ENCODE measurements at regions not wholly inside any gene's neighbourhood (a gene's known extent, or its start where the extent isn't known, plus 50 kb on each side); places are given as distances from the start of the nearest gene placed in this dataset.
A peak's percentile ranks its signal among the peaks of the same experiment; 100 is the strongest.

DNA sequence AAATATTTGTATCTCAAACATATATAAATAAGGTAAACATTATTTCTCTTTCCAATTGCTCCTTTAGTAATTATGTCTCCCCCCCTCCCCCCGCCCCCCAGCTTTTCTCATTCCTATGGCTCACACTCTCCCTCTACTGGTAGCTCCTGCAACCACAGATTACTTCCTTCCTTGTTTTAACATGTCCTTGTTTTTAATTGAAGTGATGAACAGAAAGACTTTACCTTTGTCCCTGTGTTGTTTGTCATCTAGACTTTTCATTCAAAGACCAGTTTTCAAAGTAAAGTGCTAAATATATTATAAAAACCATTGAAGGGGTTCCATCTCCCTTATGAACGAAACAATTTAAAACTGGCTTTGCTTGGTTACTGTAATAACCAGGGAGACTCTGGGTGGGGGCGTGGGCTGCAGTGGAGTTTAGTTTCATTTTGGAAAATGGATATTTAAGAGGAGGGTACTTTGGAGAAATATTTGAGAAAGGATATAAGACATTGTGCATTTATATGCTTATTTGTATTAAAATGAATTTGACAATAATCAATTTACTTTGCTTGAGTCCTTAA is 352.9 kb downstream of the RAPGEF2 start:
- ATAC-seq (ENCODE audit: insufficient read depth, low FRiP score) (no peak), DNase-seq (peak in 2 of 3 donors; percentile 52 to 57)
- H3K27me3 ChIP-seq (ENCODE audit: control insufficient read depth in 3 of 3, insufficient read depth in 3 of 3, low read length in 2 of 3), result no peaks in the 10 kb centered on the region
- no peaks in the 10 kb centered on the region for H3K9me3 ChIP-seq (ENCODE audit: control insufficient read depth in 4 of 4, insufficient read depth in 3 of 4, low read length in 3 of 4)
- no peaks in the 10 kb centered on the region for H3K4me1 ChIP-seq (ENCODE audit: control insufficient read depth in 5 of 5, insufficient read depth in 5 of 5, low read length in 5 of 5)
- H3K27ac ChIP-seq (ENCODE audit: low read depth in 1 of 2, low read length in 1 of 2), result no peak overlapping the region
- H3K36me3 ChIP-seq (ENCODE audit: control insufficient read depth in 4 of 4, insufficient read depth in 4 of 4, low read length in 4 of 4), result no peaks in the 10 kb centered on the region
- no peak overlapping the region for H3K9ac ChIP-seq (ENCODE audit: insufficient read depth in 1 of 2, low read length in 2 of 2)
- 27 to 38% methylated on average over 3 of the region's 3 CpGs for WGBS, 2 donors
- TF ChIP-seq, protein P1, sequence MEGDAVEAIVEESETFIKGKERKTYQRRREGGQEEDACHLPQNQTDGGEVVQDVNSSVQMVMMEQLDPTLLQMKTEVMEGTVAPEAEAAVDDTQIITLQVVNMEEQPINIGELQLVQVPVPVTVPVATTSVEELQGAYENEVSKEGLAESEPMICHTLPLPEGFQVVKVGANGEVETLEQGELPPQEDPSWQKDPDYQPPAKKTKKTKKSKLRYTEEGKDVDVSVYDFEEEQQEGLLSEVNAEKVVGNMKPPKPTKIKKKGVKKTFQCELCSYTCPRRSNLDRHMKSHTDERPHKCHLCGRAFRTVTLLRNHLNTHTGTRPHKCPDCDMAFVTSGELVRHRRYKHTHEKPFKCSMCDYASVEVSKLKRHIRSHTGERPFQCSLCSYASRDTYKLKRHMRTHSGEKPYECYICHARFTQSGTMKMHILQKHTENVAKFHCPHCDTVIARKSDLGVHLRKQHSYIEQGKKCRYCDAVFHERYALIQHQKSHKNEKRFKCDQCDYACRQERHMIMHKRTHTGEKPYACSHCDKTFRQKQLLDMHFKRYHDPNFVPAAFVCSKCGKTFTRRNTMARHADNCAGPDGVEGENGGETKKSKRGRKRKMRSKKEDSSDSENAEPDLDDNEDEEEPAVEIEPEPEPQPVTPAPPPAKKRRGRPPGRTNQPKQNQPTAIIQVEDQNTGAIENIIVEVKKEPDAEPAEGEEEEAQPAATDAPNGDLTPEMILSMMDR (IDR thresholded peaks at IDR 0.05; ENCODE audit: control extremely low read depth, extremely low read depth), result no peak
- H3K4me3 ChIP-seq, result no peak overlapping the region

DNA sequence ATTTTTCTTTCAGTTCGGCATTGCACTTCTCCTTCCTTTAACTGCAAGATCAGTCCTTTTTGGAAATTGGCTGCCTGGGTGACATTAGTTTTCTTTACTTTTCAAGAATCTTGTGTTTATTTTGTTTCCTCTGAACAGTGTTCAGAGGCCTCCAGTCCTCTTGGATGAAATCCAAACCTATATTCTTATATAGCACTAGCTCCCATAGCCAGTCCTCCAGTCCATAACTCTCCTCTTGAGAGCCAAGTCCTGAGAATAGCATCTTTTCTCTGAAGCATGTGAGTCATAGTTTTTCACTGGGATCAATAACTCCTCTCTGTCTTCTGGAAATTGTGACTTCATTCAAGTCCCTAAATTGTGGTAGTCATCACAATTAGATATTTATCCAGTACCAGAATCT is 357.5 kb downstream of the RAPGEF2 start:
- Histone ChIP-seq H3K9ac (ENCODE audit: insufficient read depth in 1 of 2, low read length in 2 of 2) (no peak overlapping the region), H3K27ac (ENCODE audit: low read depth in 1 of 2, low read length in 1 of 2) (no peak overlapping the region), H3K4me3 (no peak overlapping the region), H3K36me3 (ENCODE audit: control insufficient read depth in 4 of 4, insufficient read depth in 4 of 4, low read length in 4 of 4) (no peaks in the 10 kb centered on the region), H3K27me3 (ENCODE audit: control insufficient read depth in 3 of 3, insufficient read depth in 3 of 3, low read length in 2 of 3) (no peaks in the 10 kb centered on the region), H3K9me3 (ENCODE audit: control insufficient read depth in 4 of 4, insufficient read depth in 3 of 4, low read length in 3 of 4) (peaks cover 0 to 16% (median 4%) of the 10 kb centered on the region in 4 donors), H3K4me1 (ENCODE audit: control insufficient read depth in 5 of 5, insufficient read depth in 5 of 5, low read length in 5 of 5) (no peaks in the 10 kb centered on the region)
- 63 to 86% methylated on average over 1 of the region's 1 CpG for WGBS, 2 donors
- TF ChIP-seq, protein P1 (IDR thresholded peaks at IDR 0.05; ENCODE audit: control extremely low read depth, extremely low read depth), result no peak
- DNase-seq (peak in 2 of 3 donors; percentile 68 to 72), ATAC-seq (ENCODE audit: insufficient read depth, low FRiP score) (no peak)

DNA sequence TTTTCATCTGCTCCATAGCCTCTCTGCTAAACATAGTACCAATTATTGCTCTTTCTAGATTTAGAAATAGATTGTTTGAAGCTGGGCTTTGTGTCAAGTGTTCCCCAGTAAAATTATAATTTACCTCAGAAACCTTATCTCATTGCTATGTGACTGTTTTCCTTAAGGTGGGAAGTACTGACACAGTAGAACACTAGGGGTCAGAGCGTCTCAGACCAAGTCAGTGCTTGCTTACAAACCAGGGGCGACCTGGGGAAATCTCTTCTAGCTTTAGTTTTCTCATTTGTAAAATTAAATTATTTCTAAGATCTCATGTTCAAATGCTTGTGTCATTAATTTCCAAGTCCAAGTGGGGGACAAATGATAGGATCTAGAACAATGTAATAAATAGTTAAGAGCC is 360.4 kb downstream of the RAPGEF2 start:
- no peak overlapping the region for H3K27ac ChIP-seq (ENCODE audit: low read depth in 1 of 2, low read length in 1 of 2)
- ATAC-seq (ENCODE audit: insufficient read depth, low FRiP score), result no peak
- H3K4me1 ChIP-seq (ENCODE audit: control insufficient read depth in 5 of 5, insufficient read depth in 5 of 5, low read length in 5 of 5), result no peaks in the 10 kb centered on the region
- DNase-seq, result no peak
- TF ChIP-seq, protein P1 (IDR thresholded peaks at IDR 0.05; ENCODE audit: control extremely low read depth, extremely low read depth), result no peak
- no peaks in the 10 kb centered on the region for H3K27me3 ChIP-seq (ENCODE audit: control insufficient read depth in 3 of 3, insufficient read depth in 3 of 3, low read length in 2 of 3)
- H3K4me3 ChIP-seq, result no peak overlapping the region
- no peak overlapping the region for H3K9ac ChIP-seq (ENCODE audit: insufficient read depth in 1 of 2, low read length in 2 of 2)
- 90 to 92% methylated on average over 2 of the region's 2 CpGs for WGBS, 2 donors
- no peaks in the 10 kb centered on the region for H3K36me3 ChIP-seq (ENCODE audit: control insufficient read depth in 4 of 4, insufficient read depth in 4 of 4, low read length in 4 of 4)
- peaks cover 0 to 16% (median 5%) of the 10 kb centered on the region in 4 donors for H3K9me3 ChIP-seq (ENCODE audit: control insufficient read depth in 4 of 4, insufficient read depth in 3 of 4, low read length in 3 of 4)

DNA sequence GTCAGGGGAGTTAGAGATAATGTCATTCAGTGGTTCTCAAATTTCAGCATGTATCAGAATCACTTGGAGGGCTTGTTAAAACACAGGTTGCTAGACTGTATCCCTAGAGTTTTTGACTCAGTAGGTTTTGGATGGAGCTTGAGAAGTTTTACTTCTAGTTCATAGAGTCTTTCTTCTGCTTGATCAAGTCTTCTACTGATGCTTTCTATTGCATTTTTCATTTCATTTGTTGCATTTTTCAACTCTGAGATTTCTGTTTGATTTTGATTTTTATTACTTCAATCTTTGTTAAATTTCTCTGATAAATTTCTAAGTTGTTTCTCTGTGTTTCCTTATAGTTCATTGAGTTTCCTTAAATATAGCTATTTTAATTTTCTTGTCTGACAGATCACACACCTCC is 361.4 kb downstream of the RAPGEF2 start:
- H3K9ac ChIP-seq (ENCODE audit: insufficient read depth in 1 of 2, low read length in 2 of 2), result no peak overlapping the region
- H3K4me1 ChIP-seq (ENCODE audit: control insufficient read depth in 5 of 5, insufficient read depth in 5 of 5, low read length in 5 of 5), result no peaks in the 10 kb centered on the region
- H3K36me3 ChIP-seq (ENCODE audit: control insufficient read depth in 4 of 4, insufficient read depth in 4 of 4, low read length in 4 of 4), result no peaks in the 10 kb centered on the region
- no peak overlapping the region for H3K4me3 ChIP-seq
- ATAC-seq (ENCODE audit: insufficient read depth, low FRiP score) (no peak), DNase-seq (no peak)
- H3K27me3 ChIP-seq (ENCODE audit: control insufficient read depth in 3 of 3, insufficient read depth in 3 of 3, low read length in 2 of 3), result no peaks in the 10 kb centered on the region
- peaks cover 0 to 16% (median 5%) of the 10 kb centered on the region in 4 donors for H3K9me3 ChIP-seq (ENCODE audit: control insufficient read depth in 4 of 4, insufficient read depth in 3 of 4, low read length in 3 of 4)
- TF ChIP-seq, protein P1 (IDR thresholded peaks at IDR 0.05; ENCODE audit: control extremely low read depth, extremely low read depth), result no peak
- H3K27ac ChIP-seq (ENCODE audit: low read depth in 1 of 2, low read length in 1 of 2), result no peak overlapping the region

Data from lung (tissue), 11 donors.